WTC11 (cell line): ENCODE measurements at regions not wholly inside any gene's neighbourhood (a gene's known extent, or its start where the extent isn't known, plus 50 kb on each side); places are given as distances from the start of the nearest gene placed in this dataset.

ENCODE experiments used
- ATAC-seq: fragments of 200-7000 bp; cut with Tn5 transposase; 2 replicates; pipeline ENCODE4 v1.10.0; 2021; ENCODE audit warnings: mild to moderate bottlenecking, moderate library complexity
- CTCF ChIA-PET: fragments of 300-600 bp; sonication (Branson Sonifier 250); formaldehyde crosslinking; loops from one replicate; lab custom pipeline; 2021; ENCODE audit warnings: antibody characterized with exemption; lab: Charles Lee
- POLR2A ChIA-PET: fragments of 350-600 bp; sonication (Branson Sonifier 250); formaldehyde crosslinking; loops from one replicate; lab custom pipeline; 2021; ENCODE audit warnings: antibody characterized with exemption; lab: Charles Lee
- DNase-seq: peaks from one replicate; pipeline ENCODE4 v3.0.0; 2021; ENCODE audit warnings: low spot score
- H3K27ac Mint-ChIP-seq: 2 replicates; pipeline ENCODE4 v1.8.0; 2021; ENCODE audit warnings: mixed read lengths
- H3K27me3 Mint-ChIP-seq: 2 replicates; pipeline ENCODE4 v1.8.0; 2021; ENCODE audit warnings: low read depth, mild to moderate bottlenecking, moderate library complexity, mixed read lengths
- H3K36me3 Mint-ChIP-seq: 2 replicates; pipeline ENCODE4 v1.8.0; 2021; ENCODE audit warnings: mixed read lengths
- H3K4me1 Mint-ChIP-seq: 2 replicates; pipeline ENCODE4 v1.8.0; 2022; ENCODE audit warnings: mixed read lengths
- H3K4me3 Mint-ChIP-seq: 2 replicates; pipeline ENCODE4 v1.8.0; 2021; ENCODE audit warnings: mild to moderate bottlenecking, moderate library complexity, mixed read lengths
- H3K9me3 Mint-ChIP-seq: 2 replicates; pipeline ENCODE4 v1.8.0; 2021; ENCODE audit warnings: mixed read lengths
- ATF2 ChIP-seq: sonication (generic); formaldehyde crosslinking; IDR thresholded peaks from 2 replicates; pipeline ENCODE4 v1.8.1; 2022; ENCODE audit warnings: low read depth, missing genetic modification reagents, borderline replicate concordance
- CREB1 ChIP-seq: sonication (generic); formaldehyde crosslinking; IDR thresholded peaks from 2 replicates; pipeline ENCODE4 v1.8.0; 2023; ENCODE audit warnings: mild to moderate bottlenecking, missing genetic modification reagents
- CTCF ChIP-seq: fragments of 200-600 bp; IDR thresholded peaks from 2 replicates; pipeline ENCODE4 v1.8.0; 2022; ENCODE audit warnings: antibody characterized with exemption
- E2F4 ChIP-seq: sonication (generic); formaldehyde crosslinking; IDR thresholded peaks from 2 replicates; pipeline ENCODE4 v1.8.1; 2022; ENCODE audit warnings: low read depth, mild to moderate bottlenecking, moderate library complexity, missing genetic modification reagents, borderline replicate concordance
- ELF4 ChIP-seq: sonication (generic); formaldehyde crosslinking; IDR thresholded peaks from 2 replicates; pipeline ENCODE4 v1.8.1; 2022; ENCODE audit warnings: low read depth, mild to moderate bottlenecking, moderate library complexity, missing genetic modification reagents
- ERG ChIP-seq: fragments of 250-450 bp; sonication (Bioruptor Pico); IDR thresholded peaks from 2 replicates; pipeline ENCODE4 v1.8.0; 2021; ENCODE audit warnings: mild to moderate bottlenecking
- GTF2I ChIP-seq: fragments of 250-450 bp; sonication (Bioruptor Pico); conservative IDR thresholded peaks from 2 replicates; pipeline ENCODE4 v1.4.0; 2021; ENCODE audit warnings: mild to moderate bottlenecking
- IRF2 ChIP-seq: sonication (generic); formaldehyde crosslinking; IDR thresholded peaks from 2 replicates; pipeline ENCODE4 v1.8.0; 2022; ENCODE audit warnings: low read depth, missing genetic modification reagents, borderline replicate concordance
- JAZF1 ChIP-seq: fragments of 250-450 bp; sonication (Bioruptor Pico); IDR thresholded peaks from 2 replicates; pipeline ENCODE4 v1.9.0; 2021; ENCODE audit warnings: moderate library complexity, mild to moderate bottlenecking, inconsistent platforms
- NFATC4 ChIP-seq: fragments of 250-450 bp; sonication (Bioruptor Pico); IDR thresholded peaks from 2 replicates; pipeline ENCODE4 v1.9.0; 2021; ENCODE audit warnings: mild to moderate bottlenecking
- NR1H2 ChIP-seq: sonication (generic); formaldehyde crosslinking; IDR thresholded peaks from 2 replicates; pipeline ENCODE4 v1.9.0; 2021; ENCODE audit warnings: mild to moderate bottlenecking, moderate library complexity, missing genetic modification reagents
- RELA ChIP-seq: sonication (generic); formaldehyde crosslinking; IDR thresholded peaks from 2 replicates; pipeline ENCODE4 v1.8.1; 2022; ENCODE audit warnings: missing genetic modification reagents, mild to moderate bottlenecking, borderline replicate concordance
- RORB ChIP-seq: fragments of 250-450 bp; sonication (Bioruptor Pico); IDR thresholded peaks from 2 replicates; pipeline ENCODE4 v1.9.0; 2021; ENCODE audit warnings: mild to moderate bottlenecking
- TEAD4 ChIP-seq: sonication (generic); formaldehyde crosslinking; IDR thresholded peaks from 2 replicates; pipeline ENCODE4 v1.8.0; 2022; ENCODE audit warnings: mild to moderate bottlenecking, missing genetic modification reagents
- ZNF423 ChIP-seq: fragments of 250-450 bp; sonication (Bioruptor Pico); IDR thresholded peaks from 2 replicates; pipeline ENCODE4 v2.1.2; 2022; ENCODE audit warnings: mild to moderate bottlenecking, moderate library complexity
- ZNF532 ChIP-seq: fragments of 250-450 bp; sonication (Bioruptor Pico); IDR thresholded peaks from 2 replicates; pipeline ENCODE4 v1.9.0; 2021; ENCODE audit warnings: mild to moderate bottlenecking, borderline replicate concordance

- no peak for TF ChIP-seq ZNF532 (CRISPR knock-in tag)
Observed at GRCh38 chr6:40325041-40325440, 262.1 kb downstream of the LRFN2 start (continued).

GRCh38 chr6:40323881-40324634 lies 263.1 kb downstream of the LRFN2 start:
- H3K4me1 Mint-ChIP-seq: peaks cover 55% of the 10 kb centered on the region
- no peaks in the 10 kb centered on the region for H3K36me3 Mint-ChIP-seq
- H3K27ac Mint-ChIP-seq: no peak overlapping the region
- H3K9me3 Mint-ChIP-seq: peaks cover 6% of the 10 kb centered on the region
- no peak overlapping the region for H3K4me3 Mint-ChIP-seq
- no peak for ATAC-seq
- POLR2A ChIA-PET: interaction anchor here (0.6 kb wide), 1 partner anchor 223 kb away, joined by 4 read pairs; no protein-coding TSS in a partner anchor
- CTCF ChIA-PET: interaction anchor here (0.7 to 3.0 kb wide), 11 partner anchors 17 to 962 kb away, joined by 3 to 13 read pairs (median 3); partner anchors contain the start of gene LRFN2
- H3K27me3 Mint-ChIP-seq: peaks cover 16% of the 10 kb centered on the region
- no peak for DNase-seq
- TF ChIP-seq TEAD4 (CRISPR knock-in tag) (no peak), NFATC4 (CRISPR knock-in tag) (no peak), CREB1 (CRISPR knock-in tag) (no peak), GTF2I (CRISPR knock-in tag) (no peak), IRF2 (CRISPR knock-in tag) (no peak), NR1H2 (CRISPR knock-in tag) (no peak), JAZF1 (CRISPR knock-in tag) (no peak), ERG (no peak), RELA (CRISPR knock-in tag) (no peak), RORB (no peak), CTCF (no peak), ATF2 (CRISPR knock-in tag) (no peak), ZNF423 (CRISPR knock-in tag) (no peak), ELF4 (CRISPR knock-in tag) (no peak), E2F4 (CRISPR knock-in tag) (no peak)
